Uterus (tissue), 2 donors: ENCODE measurements at regions not wholly inside any gene's neighbourhood (a gene's known extent, or its start where the extent isn't known, plus 50 kb on each side); places are given as distances from the start of the nearest gene placed in this dataset.

Experiments used
- POLR2A ChIP-seq, 2 donors: fragments of 450-650 bp; IDR thresholded peaks; one replicate each; pipeline ENCODE4 v1.6.1; 2016; ENCODE audit warnings: antibody characterized with exemption in 2 of 2, mild to moderate bottlenecking in 1 of 2, moderate library complexity in 1 of 2
- TF ChIP-seq, protein P1 (sequence below), 4 experiments: fragments of 200-600 bp in 2 of 4; fragments of 450-650 bp in 2 of 4; sonication (generic) in 2 of 4; IDR thresholded peaks; one replicate each; pipeline ENCODE4 v1.5.1; 2016 to 2019; ENCODE audit warnings: antibody characterized with exemption in 4 of 4, mild to moderate bottlenecking in 2 of 4, moderate library complexity in 1 of 4

DNA sequence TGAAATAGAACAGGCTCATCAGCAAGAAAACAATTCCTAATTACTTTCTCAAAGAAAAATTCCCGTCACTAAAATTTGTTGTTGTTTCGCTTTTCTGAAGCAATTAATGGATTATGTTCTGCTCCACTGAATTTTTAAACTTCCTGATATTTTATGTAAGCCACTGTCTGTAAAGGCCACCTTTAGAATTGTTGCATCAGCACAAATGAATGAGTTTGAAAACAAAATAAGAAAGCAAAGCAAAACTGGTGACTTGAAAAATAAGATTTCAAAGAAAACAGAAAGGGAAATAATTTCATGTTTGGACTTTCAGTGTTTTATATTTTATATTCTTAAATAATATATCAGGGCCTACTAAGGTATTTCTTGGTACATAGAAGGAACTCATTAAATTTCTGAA lies 636.3 kb upstream of the TYRP1 start:
- TF ChIP-seq, protein P1, sequence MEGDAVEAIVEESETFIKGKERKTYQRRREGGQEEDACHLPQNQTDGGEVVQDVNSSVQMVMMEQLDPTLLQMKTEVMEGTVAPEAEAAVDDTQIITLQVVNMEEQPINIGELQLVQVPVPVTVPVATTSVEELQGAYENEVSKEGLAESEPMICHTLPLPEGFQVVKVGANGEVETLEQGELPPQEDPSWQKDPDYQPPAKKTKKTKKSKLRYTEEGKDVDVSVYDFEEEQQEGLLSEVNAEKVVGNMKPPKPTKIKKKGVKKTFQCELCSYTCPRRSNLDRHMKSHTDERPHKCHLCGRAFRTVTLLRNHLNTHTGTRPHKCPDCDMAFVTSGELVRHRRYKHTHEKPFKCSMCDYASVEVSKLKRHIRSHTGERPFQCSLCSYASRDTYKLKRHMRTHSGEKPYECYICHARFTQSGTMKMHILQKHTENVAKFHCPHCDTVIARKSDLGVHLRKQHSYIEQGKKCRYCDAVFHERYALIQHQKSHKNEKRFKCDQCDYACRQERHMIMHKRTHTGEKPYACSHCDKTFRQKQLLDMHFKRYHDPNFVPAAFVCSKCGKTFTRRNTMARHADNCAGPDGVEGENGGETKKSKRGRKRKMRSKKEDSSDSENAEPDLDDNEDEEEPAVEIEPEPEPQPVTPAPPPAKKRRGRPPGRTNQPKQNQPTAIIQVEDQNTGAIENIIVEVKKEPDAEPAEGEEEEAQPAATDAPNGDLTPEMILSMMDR (IDR thresholded peaks at IDR 0.05): no peak
- TF ChIP-seq POLR2A (IDR thresholded peaks at IDR 0.05): no peak
